MM.1S (cell line): ENCODE measurements at regions not wholly inside any gene's neighbourhood (a gene's known extent, or its start where the extent isn't known, plus 50 kb on each side); places are given as distances from the start of the nearest gene placed in this dataset.
"Not testable (repeated sequence)": the region's sequence is repeated elsewhere in the genome, so short reads cannot be mapped to it uniquely, and the experiment has no call there.

ENCODE experiments used
- DNase-seq: peaks from one replicate; pipeline ENCODE4 v3.0.0-alpha.2; 2015
- H2AFZ ChIP-seq: fragments of 300-600 bp; sonication (generic); 2 replicates; pipeline ENCODE4 v1.6.0; 2016; ENCODE audit warnings: antibody characterized with exemption, low read length
- H3F3A ChIP-seq: fragments of 300-600 bp; sonication (generic); 2 replicates; pipeline ENCODE4 v1.6.1; 2016; ENCODE audit warnings: mild to moderate bottlenecking, antibody characterized with exemption, low read length, moderate library complexity, mixed read lengths; ENCODE audit not compliant: insufficient read depth
- H3K27ac ChIP-seq: fragments of 300-600 bp; sonication (generic); 2 replicates; pipeline ENCODE4 v1.5.1; 2016; ENCODE audit warnings: mild to moderate bottlenecking, low read length
- H3K27me3 ChIP-seq: fragments of 300-600 bp; sonication (generic); replicated peaks from 2 replicates; pipeline ENCODE4 v1.6.0; 2016; ENCODE audit warnings: low read length; ENCODE audit not compliant: insufficient read depth
- H3K36me3 ChIP-seq: fragments of 300-600 bp; sonication (generic); replicated peaks from 2 replicates; pipeline ENCODE4 v1.6.1; 2016; ENCODE audit warnings: mild to moderate bottlenecking, low read length, mixed read lengths; ENCODE audit not compliant: insufficient read depth
- H3K4me1 ChIP-seq: fragments of 300-600 bp; sonication (generic); 2 replicates; pipeline ENCODE4 v1.6.1; 2016; ENCODE audit warnings: low read length, mixed read lengths
- H3K4me2 ChIP-seq: fragments of 300-600 bp; sonication (generic); 2 replicates; pipeline ENCODE4 v1.6.0; 2016; ENCODE audit warnings: low read depth, low read length
- H3K4me3 ChIP-seq: fragments of 300-600 bp; sonication (generic); 2 replicates; pipeline ENCODE4 v1.5.1; 2016; ENCODE audit warnings: low read length, mixed read lengths
- H3K79me2 ChIP-seq: fragments of 300-600 bp; sonication (generic); 2 replicates; pipeline ENCODE4 v1.6.1; 2016; ENCODE audit warnings: mixed run types, low read length, mixed read lengths
- H3K9ac ChIP-seq: fragments of 300-600 bp; sonication (generic); 2 replicates; pipeline ENCODE4 v1.6.1; 2016; ENCODE audit warnings: low read length, mixed read lengths
- H3K9me2 ChIP-seq: fragments of 300-600 bp; sonication (generic); replicated peaks from 2 replicates; pipeline ENCODE4 v1.6.1; 2016; ENCODE audit warnings: mild to moderate bottlenecking, low read length, mixed read lengths; ENCODE audit not compliant: insufficient read depth
- H3K9me3 ChIP-seq: fragments of 300-600 bp; sonication (generic); replicated peaks from 2 replicates; pipeline ENCODE4 v1.6.1; 2016; ENCODE audit warnings: mild to moderate bottlenecking, low read length, mixed read lengths; ENCODE audit not compliant: insufficient read depth
- H4K20me1 ChIP-seq: fragments of 300-600 bp; sonication (generic); 2 replicates; pipeline ENCODE4 v1.6.1; 2016; ENCODE audit warnings: mild to moderate bottlenecking, low read length, moderate library complexity, mixed read lengths; ENCODE audit not compliant: insufficient read depth
- CTCF ChIP-seq: fragments of 300-600 bp; sonication (generic); IDR thresholded peaks from 2 replicates; pipeline ENCODE4 v1.5.1; 2016; ENCODE audit warnings: antibody characterized with exemption, low read length, mixed read lengths
- EZH2 ChIP-seq: fragments of 300-600 bp; sonication (generic); optimal IDR thresholded peaks from 2 replicates; pipeline ENCODE3; 2017; ENCODE audit warnings: low read depth, mild to moderate bottlenecking, antibody characterized with exemption, low read length, mixed read lengths
- EZH2phosphoT487 ChIP-seq: fragments of 300-600 bp; sonication (generic); IDR thresholded peaks from 2 replicates; pipeline ENCODE4 v1.6.1; 2018; ENCODE audit warnings: antibody characterized with exemption, low read length

GRCh38 chrX:63526863-63527262 lies 175.7 kb upstream of the SPIN4 start:
- Histone ChIP-seq H3K9me3 (no peaks in the 10 kb centered on the region), H3K4me1 (no peaks in the 10 kb centered on the region), H3K79me2 (no peaks in the 10 kb centered on the region), H3K27ac (no peak overlapping the region), H3K9me2 (no peaks in the 10 kb centered on the region), H3K4me3 (no peak overlapping the region), H3K36me3 (no peaks in the 10 kb centered on the region), H3K9ac (no peak overlapping the region), H3F3A (no peaks in the 10 kb centered on the region), H4K20me1 (no peaks in the 10 kb centered on the region), H3K27me3 (no peaks in the 10 kb centered on the region), H2AFZ (no peak overlapping the region), H3K4me2 (no peak overlapping the region)
- no peak for DNase-seq
- no peak for TF ChIP-seq CTCF
- no peak for TF ChIP-seq EZH2
- TF ChIP-seq EZH2phosphoT487: no peak

DNA sequence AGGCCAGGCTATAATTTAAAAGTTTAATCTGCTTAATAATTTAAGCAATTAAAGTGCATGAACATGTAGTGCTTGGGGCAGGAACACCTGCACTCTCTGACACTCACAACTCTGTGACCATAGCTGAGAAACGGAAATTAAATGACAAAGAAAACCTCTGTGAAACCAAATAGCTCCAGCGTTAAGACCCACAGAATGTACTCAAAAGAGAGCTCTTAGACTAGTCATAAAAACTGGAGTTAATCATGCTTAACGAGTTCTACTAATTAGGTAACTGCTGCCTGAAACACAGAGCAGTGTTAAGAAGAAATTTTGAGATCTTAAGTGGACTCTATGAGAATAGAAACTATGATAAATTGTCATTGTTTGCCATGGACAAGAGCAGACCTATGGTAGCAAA lies 174.4 kb upstream of the SPIN4 start:
- Histone ChIP-seq H3K4me1 (no peaks in the 10 kb centered on the region), H3K4me2 (no peak overlapping the region), H3K9ac (no peak overlapping the region), H3K9me3 (no peaks in the 10 kb centered on the region), H3K9me2 (no peaks in the 10 kb centered on the region), H3K27me3 (no peaks in the 10 kb centered on the region), H3K27ac (no peak overlapping the region), H4K20me1 (no peaks in the 10 kb centered on the region), H3K4me3 (no peak overlapping the region), H3K79me2 (no peaks in the 10 kb centered on the region), H3F3A (no peaks in the 10 kb centered on the region), H3K36me3 (no peaks in the 10 kb centered on the region), H2AFZ (no peak overlapping the region)
- TF ChIP-seq EZH2: no peak
- TF ChIP-seq EZH2phosphoT487: no peak
- no peak for TF ChIP-seq CTCF
- peak; percentile 42 for DNase-seq

- H4K20me1 ChIP-seq, H3K79me2 ChIP-seq, H3K9me3 ChIP-seq, H3K27me3 ChIP-seq, H3K36me3 ChIP-seq, H3K4me1 ChIP-seq, H3K4me2 ChIP-seq, H3K9me2 ChIP-seq, H3K9ac ChIP-seq, H3K4me3 ChIP-seq, H2AFZ ChIP-seq, H3F3A ChIP-seq, H3K27ac ChIP-seq: not testable (repeated sequence)
- peak; percentile 34 for DNase-seq
These were observed 168.2 kb upstream of the SPIN4 start for GRCh38 chrX:63519368-63519767.

DNA sequence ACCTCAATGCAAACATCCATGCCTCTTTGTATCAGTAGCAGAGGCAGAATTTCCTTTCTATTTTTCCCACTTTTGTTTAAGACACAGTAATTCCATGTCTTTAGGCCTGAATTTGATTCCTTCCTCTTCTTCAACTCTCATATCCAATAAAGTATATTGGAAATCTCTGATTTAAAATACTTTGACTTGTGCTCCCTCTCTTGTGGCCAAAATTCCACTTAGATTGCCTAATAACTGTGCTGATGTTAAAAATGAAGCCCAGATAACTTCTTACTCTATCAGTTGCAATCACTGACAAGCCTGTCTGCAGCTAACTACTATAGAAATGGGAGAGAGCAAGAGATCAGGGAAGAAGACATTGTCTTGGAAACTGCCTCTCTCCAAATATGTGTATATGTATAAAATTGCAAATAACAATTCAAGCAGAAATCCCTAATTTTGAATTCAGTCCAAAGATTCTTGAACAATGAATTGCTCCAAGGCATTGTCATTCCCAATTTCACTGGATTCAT lies 163.5 kb upstream of the SPIN4 start:
- Histone ChIP-seq H3K4me2 (no peak overlapping the region), H3F3A (no peaks in the 10 kb centered on the region), H3K9ac (no peak overlapping the region), H3K79me2 (no peaks in the 10 kb centered on the region), H3K4me3 (no peak overlapping the region), H3K4me1 (no peaks in the 10 kb centered on the region), H3K9me3 (no peaks in the 10 kb centered on the region), H3K27me3 (no peaks in the 10 kb centered on the region), H2AFZ (no peak overlapping the region), H4K20me1 (no peaks in the 10 kb centered on the region), H3K36me3 (no peaks in the 10 kb centered on the region), H3K9me2 (no peaks in the 10 kb centered on the region), H3K27ac (no peak overlapping the region)
- TF ChIP-seq CTCF (no peak), EZH2 (no peak), EZH2phosphoT487 (no peak)
- no peak for DNase-seq
